SU-DHL-6 (cell line): ENCODE measurements at regions not wholly inside any gene's neighbourhood (a gene's known extent, or its start where the extent isn't known, plus 50 kb on each side); places are given as distances from the start of the nearest gene placed in this dataset.

ENCODE experiments used
- CTCF ChIP-seq: fragments of 200-600 bp; sonication (generic); IDR thresholded peaks from one replicate; pipeline ENCODE4 v1.5.1; 2017; ENCODE audit warnings: antibody characterized with exemption, mild to moderate bottlenecking, low read length, moderate library complexity; ENCODE audit not compliant: insufficient read depth, poor library complexity, severe bottlenecking
- EZH2phosphoT487 ChIP-seq: fragments of 200-600 bp; sonication (generic), shearing (Covaris generic); conservative IDR thresholded peaks from 2 replicates; pipeline ENCODE4 v1.6.1; 2018; ENCODE audit warnings: mild to moderate bottlenecking, antibody characterized with exemption, low read length, moderate library complexity, mixed read lengths

- no peak for TF ChIP-seq EZH2phosphoT487
- TF ChIP-seq CTCF, result no peak
These were observed 259.5 kb upstream of the BOD1L1 start for GRCh38 chr4:13887010-13887409.
